ENCODE measurements at regions not wholly inside any gene's neighbourhood (a gene's known extent, or its start where the extent isn't known, plus 50 kb on each side); places are given as distances from the start of the nearest gene placed in this dataset.
"Not testable (repeated sequence)": the region's sequence is repeated elsewhere in the genome, so short reads cannot be mapped to it uniquely, and the experiment has no call there.

DNA sequence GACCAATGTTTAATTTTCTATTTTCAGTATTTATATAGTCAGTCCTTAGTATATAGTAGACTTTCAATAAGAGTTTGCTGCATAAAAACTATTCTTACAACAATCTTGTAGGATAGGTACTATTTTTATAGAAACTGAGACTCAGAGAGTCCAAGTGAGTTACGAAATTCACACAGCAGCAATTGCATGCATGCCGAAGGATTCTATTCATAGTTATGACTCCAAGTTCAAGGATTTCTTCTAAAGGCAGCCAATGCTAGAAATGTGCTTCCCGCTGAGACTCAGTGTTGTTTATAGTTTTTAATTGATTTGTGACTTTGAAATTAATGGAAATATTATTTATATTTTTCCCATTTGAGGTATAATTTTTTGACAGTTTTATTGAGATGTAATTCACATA is 62.7 kb upstream of the CSNK1A1L start:
- DNase-seq (ENCODE audit: low read depth in 1 of 2, low spot score in 1 of 2): no peak
- TF ChIP-seq JUND (IDR thresholded peaks at IDR 0.05; ENCODE audit: low read depth): no peak
- in situ Hi-C loops (cut with HindIII; ENCODE audit: low pct_unique_long_range_greater_than_20kb, low sequenced_read_pairs): no loop called here

DNA sequence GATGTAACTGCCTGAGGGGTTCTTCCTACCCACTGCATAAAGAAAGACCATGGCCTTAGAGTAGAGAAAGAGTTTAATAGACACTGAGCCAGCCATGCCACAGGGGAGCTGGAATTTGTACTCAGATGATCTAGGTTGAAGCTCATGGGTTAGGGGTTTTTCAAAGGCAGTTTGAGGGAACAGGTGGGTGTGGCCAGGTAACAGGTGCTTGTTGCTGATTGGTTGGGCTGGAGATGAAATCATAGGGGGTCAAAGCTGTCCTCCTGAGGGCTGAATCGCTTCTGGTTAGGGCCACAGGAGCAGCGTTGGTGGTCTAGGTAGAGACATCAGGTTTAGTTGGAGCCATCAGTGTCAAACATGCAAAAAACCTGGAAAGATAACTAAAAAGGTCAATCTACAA is 59.2 kb upstream of the CSNK1A1L start:
- in situ Hi-C loops (cut with HindIII; ENCODE audit: low pct_unique_long_range_greater_than_20kb, low sequenced_read_pairs): no loop called here
- no peak for TF ChIP-seq JUND (IDR thresholded peaks at IDR 0.05; ENCODE audit: low read depth)
- no peak for DNase-seq (ENCODE audit: low read depth in 1 of 2, low spot score in 1 of 2)

DNA sequence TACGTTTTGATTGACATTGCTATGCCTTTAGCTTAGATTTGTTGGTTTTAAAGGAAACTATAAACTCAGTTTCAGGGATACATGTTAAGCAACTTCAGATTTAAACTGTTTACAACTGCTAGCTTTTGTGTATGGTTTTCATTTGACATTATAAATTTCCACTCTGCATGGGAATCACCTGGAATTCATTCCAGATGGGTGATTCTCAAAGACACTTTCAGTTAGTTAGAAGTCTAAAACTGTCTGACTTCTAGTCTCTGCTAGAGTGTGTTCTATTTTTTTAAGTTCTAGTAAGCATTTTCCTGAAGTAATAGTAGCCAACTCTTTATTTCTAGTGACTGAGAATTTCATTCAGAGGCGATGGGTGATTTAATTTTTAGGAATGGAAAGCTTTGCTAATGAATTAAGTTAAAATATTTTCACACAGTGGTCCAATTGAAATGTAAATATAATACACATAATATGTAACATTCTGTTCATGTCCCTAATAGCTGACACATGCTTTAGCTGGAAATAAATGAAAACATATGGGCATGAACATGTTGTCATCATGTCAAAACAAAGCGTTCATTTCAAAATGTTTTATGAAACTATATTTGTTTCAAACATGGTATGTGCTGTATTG is 58.3 kb upstream of the CSNK1A1L start:
- in situ Hi-C loops (cut with HindIII; ENCODE audit: low pct_unique_long_range_greater_than_20kb, low sequenced_read_pairs): no loop called here

DNA sequence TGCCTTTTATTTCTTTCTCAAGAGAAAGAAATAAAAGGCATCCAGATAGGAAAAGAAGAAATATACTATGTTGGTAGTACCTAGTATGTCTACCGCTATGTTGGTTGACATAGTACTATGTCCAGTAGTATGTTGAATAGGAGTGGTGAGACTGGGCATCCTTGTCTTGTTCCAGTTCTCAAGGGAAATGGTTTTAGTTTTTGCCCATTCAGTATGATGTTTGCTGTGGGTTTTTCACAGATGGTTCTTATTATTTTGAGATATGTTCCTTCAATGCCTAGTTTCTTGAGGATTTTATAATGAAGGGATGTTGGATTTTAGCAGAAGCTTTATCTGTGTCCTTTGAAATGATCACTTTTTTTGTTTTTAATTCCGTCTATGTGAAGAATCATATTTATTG is 53.0 kb upstream of the CSNK1A1L start:
- no peak for DNase-seq (ENCODE audit: low read depth in 1 of 2, low spot score in 1 of 2)
- no peak for TF ChIP-seq JUND (IDR thresholded peaks at IDR 0.05; ENCODE audit: low read depth)
- in situ Hi-C loops (cut with HindIII; ENCODE audit: low pct_unique_long_range_greater_than_20kb, low sequenced_read_pairs): no loop called here

More for the DNA sequence above, 58.3 kb upstream of the CSNK1A1L start:
- TF ChIP-seq JUND (IDR thresholded peaks at IDR 0.05; ENCODE audit: low read depth): no peak
- no peak for DNase-seq (ENCODE audit: low read depth in 1 of 2, low spot score in 1 of 2)

DNA sequence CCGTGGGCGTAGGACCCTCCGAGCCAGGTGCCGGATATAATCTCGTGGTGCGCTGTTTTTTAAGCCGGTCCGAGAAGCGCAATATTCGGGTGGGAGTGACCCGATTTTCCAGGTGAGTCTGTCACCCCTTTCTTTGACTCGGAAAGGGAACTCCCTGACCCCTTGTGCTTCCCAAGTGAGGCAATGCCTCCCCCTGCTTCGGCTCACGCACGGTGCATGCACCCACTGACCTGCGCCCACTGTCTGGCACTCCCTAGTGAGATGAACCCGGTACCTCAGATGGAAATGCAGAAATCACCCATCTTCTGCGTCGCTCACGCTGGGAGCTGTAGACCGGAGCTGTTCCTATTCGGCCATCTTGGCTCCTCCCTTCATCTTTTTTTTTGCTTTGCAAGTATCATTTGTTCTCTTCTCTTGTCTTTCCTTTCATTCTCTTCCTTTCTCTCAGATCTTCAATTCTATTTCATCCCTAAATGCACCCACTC is 50.2 kb upstream of the CSNK1A1L start:
- in situ Hi-C loops (cut with HindIII; ENCODE audit: low pct_unique_long_range_greater_than_20kb, low sequenced_read_pairs); DNase-seq (ENCODE audit: low read depth in 1 of 2, low spot score in 1 of 2): not testable (repeated sequence)
